ENCODE measurements at regions not wholly inside any gene's neighbourhood (a gene's known extent, or its start where the extent isn't known, plus 50 kb on each side); places are given as distances from the start of the nearest gene placed in this dataset.

- no peaks in the 10 kb centered on the region for H3K9me3 Mint-ChIP-seq (ENCODE audit: unreplicated experiment)
- no TSS peak for BruUV-seq (replicated peaks)
- Histone ChIP-seq H3K4me3 (ENCODE audit: low read depth, low read length) (no peak overlapping the region), H3K36me3 (ENCODE audit: control insufficient read depth, insufficient read depth, low read length) (no peaks in the 10 kb centered on the region), H3K4me1 (no peaks in the 10 kb centered on the region), H3K9me3 (no peaks in the 10 kb centered on the region), H3K27me3 (replicated peaks; ENCODE audit: control insufficient read depth, insufficient read depth, low read length) (no peaks in the 10 kb centered on the region)
- no peak for TF ChIP-seq CTCF (IDR thresholded peaks at IDR 0.05; ENCODE audit: insufficient read depth in 1 of 2, low read depth in 1 of 2, low read length in 1 of 2, severe bottlenecking in 1 of 2, unreplicated experiment in 1 of 2)
- intact Hi-C loops (cut with micrococcal nuclease; ENCODE audit: unreplicated experiment): no loop called here
- ChIA-PET POLR2A (no interaction called here), CTCF (no interaction called here)
- H3K4me1 Mint-ChIP-seq (ENCODE audit: low read depth, unreplicated experiment): no peaks in the 10 kb centered on the region
- DNase-seq: no peak
- no peak overlapping the region for H3K4me3 Mint-ChIP-seq (ENCODE audit: unreplicated experiment)
- no peak overlapping the region for H3K27ac Mint-ChIP-seq (ENCODE audit: unreplicated experiment)
- peaks cover 25% of the 10 kb centered on the region for H3K27me3 Mint-ChIP-seq (ENCODE audit: insufficient read depth, unreplicated experiment)
- no peaks in the 10 kb centered on the region for H3K36me3 Mint-ChIP-seq (ENCODE audit: insufficient read depth, unreplicated experiment)
These were observed 340.0 kb downstream of the VPS13C start for GRCh38 chr15:61720197-61720704.

GRCh38 chr15:61715082-61715481 is 345.2 kb downstream of the VPS13C start:
- H3K4me3 ChIP-seq (ENCODE audit: low read depth, low read length): no peak overlapping the region
- H3K36me3 ChIP-seq (ENCODE audit: control insufficient read depth, insufficient read depth, low read length): no peaks in the 10 kb centered on the region
- no peak overlapping the region for H3K27ac Mint-ChIP-seq (ENCODE audit: unreplicated experiment)
- no peaks in the 10 kb centered on the region for H3K9me3 Mint-ChIP-seq (ENCODE audit: unreplicated experiment)
- intact Hi-C loops (cut with micrococcal nuclease; ENCODE audit: unreplicated experiment): no loop called here
- no peak overlapping the region for H3K4me3 Mint-ChIP-seq (ENCODE audit: unreplicated experiment)
- no peaks in the 10 kb centered on the region for H3K9me3 ChIP-seq
- H3K4me1 ChIP-seq: no peaks in the 10 kb centered on the region
- H3K4me1 Mint-ChIP-seq (ENCODE audit: low read depth, unreplicated experiment): no peaks in the 10 kb centered on the region
- peaks cover 10% of the 10 kb centered on the region for H3K27me3 Mint-ChIP-seq (ENCODE audit: insufficient read depth, unreplicated experiment)
- H3K36me3 Mint-ChIP-seq (ENCODE audit: insufficient read depth, unreplicated experiment): no peaks in the 10 kb centered on the region
- DNase-seq: no peak
- CTCF ChIA-PET: no interaction called here
- no TSS peak for BruUV-seq (replicated peaks)
- no peak for TF ChIP-seq CTCF (IDR thresholded peaks at IDR 0.05; ENCODE audit: insufficient read depth in 1 of 2, low read depth in 1 of 2, low read length in 1 of 2, severe bottlenecking in 1 of 2, unreplicated experiment in 1 of 2)
- no peaks in the 10 kb centered on the region for H3K27me3 ChIP-seq (replicated peaks; ENCODE audit: control insufficient read depth, insufficient read depth, low read length)
- POLR2A ChIA-PET: no interaction called here

- Mint-ChIP-seq H3K9me3 (ENCODE audit: unreplicated experiment) (no peaks in the 10 kb centered on the region), H3K27ac (ENCODE audit: unreplicated experiment) (no peak overlapping the region), H3K4me1 (ENCODE audit: low read depth, unreplicated experiment) (no peaks in the 10 kb centered on the region), H3K36me3 (ENCODE audit: insufficient read depth, unreplicated experiment) (no peaks in the 10 kb centered on the region), H3K4me3 (ENCODE audit: unreplicated experiment) (no peak overlapping the region), H3K27me3 (ENCODE audit: insufficient read depth, unreplicated experiment) (no peaks in the 10 kb centered on the region)
- no TSS peak for BruUV-seq (replicated peaks)
- no peak for TF ChIP-seq CTCF (IDR thresholded peaks at IDR 0.05; ENCODE audit: insufficient read depth in 1 of 2, low read depth in 1 of 2, low read length in 1 of 2, severe bottlenecking in 1 of 2, unreplicated experiment in 1 of 2)
- ChIA-PET POLR2A (no interaction called here), CTCF (no interaction called here)
- H3K9me3 ChIP-seq: no peaks in the 10 kb centered on the region
- intact Hi-C loops (cut with micrococcal nuclease; ENCODE audit: unreplicated experiment): no loop called here
- no peaks in the 10 kb centered on the region for H3K36me3 ChIP-seq (ENCODE audit: control insufficient read depth, insufficient read depth, low read length)
- no peak for DNase-seq
- H3K4me1 ChIP-seq: no peaks in the 10 kb centered on the region
- H3K4me3 ChIP-seq (ENCODE audit: low read depth, low read length): no peak overlapping the region
- H3K27me3 ChIP-seq (replicated peaks; ENCODE audit: control insufficient read depth, insufficient read depth, low read length): no peaks in the 10 kb centered on the region
These were observed 348.0 kb downstream of the VPS13C start for GRCh38 chr15:61712129-61712759.

All from Caco-2 (cell line).